ENCODE measurements at regions not wholly inside any gene's neighbourhood (a gene's known extent, or its start where the extent isn't known, plus 50 kb on each side); places are given as distances from the start of the nearest gene placed in this dataset.

DNA sequence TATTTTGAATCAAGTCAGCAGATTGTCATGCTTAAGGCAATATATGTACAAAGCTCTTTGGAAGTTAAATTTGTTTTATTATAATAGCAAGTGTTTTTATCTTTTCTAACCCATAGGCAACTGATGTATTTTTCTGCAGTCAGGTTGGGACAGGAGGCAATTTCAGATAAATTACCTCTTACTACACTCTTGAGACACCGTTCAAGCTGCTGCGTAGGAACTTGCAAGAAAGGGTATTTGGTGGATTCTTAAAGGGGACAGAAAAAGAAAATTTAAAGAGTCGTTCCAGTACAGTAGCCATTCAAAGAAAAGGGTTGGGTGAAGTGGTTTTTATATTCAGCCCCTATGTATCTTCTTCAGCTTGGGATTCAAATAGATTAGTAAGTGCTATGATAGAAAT is 112.4 kb upstream of the APC start:
- DNase-seq (ENCODE audit: low read depth in 3 of 3, low spot score in 1 of 3), result no peak

- DNase-seq (ENCODE audit: low read depth in 3 of 3, low spot score in 1 of 3), result no peak
Measured at GRCh38 chr5:112625689-112626438, 111.8 kb upstream of the APC start.

GRCh38 chr5:112626715-112627114 is 111.0 kb upstream of the APC start:
- no peak for DNase-seq (ENCODE audit: low read depth in 3 of 3, low spot score in 1 of 3)

GRCh38 chr5:112628214-112628980 is 109.3 kb upstream of the APC start:
- DNase-seq (ENCODE audit: low read depth in 3 of 3, low spot score in 1 of 3), result no peak

DNA sequence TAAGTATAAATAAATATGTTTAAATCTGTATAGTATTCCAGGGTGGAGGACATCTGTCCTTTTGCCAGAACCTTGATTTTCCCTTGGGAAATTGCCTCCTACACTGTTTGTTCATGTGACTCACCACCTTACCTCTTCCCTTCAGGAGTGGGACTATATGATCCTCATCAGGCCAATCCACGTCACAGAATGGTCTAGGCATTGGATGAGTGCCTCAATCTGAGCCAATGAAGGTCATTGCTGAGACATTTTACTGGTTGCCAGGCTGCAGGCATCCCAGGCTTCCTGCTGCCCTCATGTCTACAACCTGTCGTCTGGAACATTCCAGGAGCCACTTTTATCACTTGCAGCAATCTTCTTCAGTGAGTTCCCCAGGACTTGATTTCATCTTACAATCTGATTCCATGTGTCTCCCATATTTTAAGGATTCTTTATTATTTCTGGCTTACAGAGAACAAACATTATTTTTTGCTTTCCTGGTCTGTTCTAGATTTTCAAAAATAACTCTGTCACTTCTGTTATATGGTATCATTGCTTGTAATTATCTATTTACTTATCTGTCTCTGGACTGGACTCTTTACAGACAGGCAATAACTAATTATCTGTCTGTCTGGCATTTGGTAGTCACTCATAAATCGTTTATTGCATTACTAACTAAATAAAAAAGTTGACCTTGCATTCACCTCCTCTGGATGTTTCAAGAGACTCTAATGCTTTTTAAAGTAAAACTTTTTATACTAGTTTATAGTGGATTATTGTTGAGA is 107.3 kb upstream of the APC start:
- no peak for DNase-seq (ENCODE audit: low read depth in 3 of 3, low spot score in 1 of 3)

DNA sequence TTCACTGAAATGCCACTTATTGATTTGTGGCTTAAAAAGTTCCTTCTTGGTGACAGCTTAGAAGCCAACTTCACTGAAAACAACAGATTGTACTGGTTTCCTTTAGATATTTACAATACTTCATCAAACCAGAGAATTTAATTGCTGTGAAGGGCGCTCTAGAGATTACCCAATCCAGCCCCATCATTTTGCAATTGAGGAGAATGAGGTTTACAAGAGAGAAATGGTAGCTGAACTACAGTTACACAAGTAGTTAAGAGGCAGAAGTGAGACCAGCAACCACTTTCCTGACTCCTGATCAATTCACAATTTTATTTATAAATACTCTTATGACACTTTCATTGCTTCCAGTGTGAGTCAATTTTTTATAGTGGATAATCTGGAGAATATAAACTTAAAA is 103.5 kb upstream of the APC start:
- DNase-seq (ENCODE audit: low read depth in 3 of 3, low spot score in 1 of 3), result no peak

DNA sequence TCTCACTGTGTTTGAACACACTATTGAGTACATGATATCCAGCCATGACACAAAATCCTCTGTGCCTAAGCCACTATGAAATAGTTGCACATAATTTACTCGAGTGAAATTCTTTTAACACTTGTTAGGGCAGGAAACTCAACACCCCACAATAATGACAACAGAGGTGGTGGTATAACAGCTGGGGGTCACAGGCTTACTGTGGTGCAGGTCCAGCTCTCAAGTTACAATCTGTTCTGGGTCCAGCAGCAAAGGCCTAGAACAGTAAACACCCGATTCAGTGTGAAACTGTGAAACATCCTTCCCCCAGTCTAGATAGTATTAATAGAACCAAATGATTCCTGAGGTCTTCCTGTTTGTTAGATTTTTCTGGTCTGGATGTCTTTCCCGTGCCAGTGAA is 102.9 kb upstream of the APC start:
- no peak for DNase-seq (ENCODE audit: low read depth in 3 of 3, low spot score in 1 of 3)

DNA sequence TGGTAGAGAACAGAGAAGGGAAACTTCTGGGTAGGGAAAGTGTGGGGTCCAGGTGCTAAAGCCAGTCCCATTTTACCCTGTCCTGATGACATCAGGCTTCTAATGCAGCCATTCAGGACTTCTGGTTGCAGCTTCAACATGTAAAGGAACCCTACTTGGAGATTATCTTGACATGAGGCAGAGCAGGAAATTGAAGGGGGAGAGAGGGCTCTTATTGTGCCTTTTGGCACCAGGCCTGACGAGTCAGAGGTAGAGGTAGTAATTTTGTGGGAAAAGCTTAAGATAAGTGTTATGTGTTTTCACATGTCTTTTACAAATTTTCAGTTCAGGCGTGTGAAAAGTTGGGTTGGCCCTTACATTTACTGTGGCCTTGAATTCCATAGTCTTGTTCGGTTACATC is 102.4 kb upstream of the APC start:
- no peak for DNase-seq (ENCODE audit: low read depth in 3 of 3, low spot score in 1 of 3)

- DNase-seq (ENCODE audit: low read depth in 3 of 3, low spot score in 1 of 3), result no peak
Measured at GRCh38 chr5:112635771-112636731, 101.6 kb upstream of the APC start.

DNA sequence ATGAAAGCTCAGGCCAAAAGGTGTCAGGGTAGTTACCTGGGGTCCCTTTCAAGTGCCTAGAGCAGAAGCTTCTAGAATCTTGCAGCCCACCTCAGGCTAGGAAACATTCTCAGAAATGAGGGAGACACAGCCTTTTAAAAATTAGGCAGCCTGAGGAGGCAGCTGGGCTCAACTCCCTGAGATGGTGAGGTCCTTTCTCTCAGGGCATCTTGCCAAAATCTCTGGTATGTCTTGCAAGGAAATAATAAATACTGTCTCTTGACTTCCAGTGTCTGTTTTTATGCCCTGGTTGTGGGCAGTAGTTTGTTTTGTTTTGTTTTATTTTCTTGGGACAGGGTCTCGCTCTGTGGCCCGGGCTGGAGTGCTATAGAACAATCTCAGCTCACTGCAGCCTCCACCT is 100.9 kb upstream of the APC start:
- DNase-seq (ENCODE audit: low read depth in 3 of 3, low spot score in 1 of 3), result no peak

- no peak for DNase-seq (ENCODE audit: low read depth in 3 of 3, low spot score in 1 of 3)
Measured at GRCh38 chr5:112637343-112637742, 100.3 kb upstream of the APC start.

GRCh38 chr5:112640546-112640945 is 97.1 kb upstream of the APC start:
- DNase-seq (ENCODE audit: low read depth in 3 of 3, low spot score in 1 of 3), result no peak

DNA sequence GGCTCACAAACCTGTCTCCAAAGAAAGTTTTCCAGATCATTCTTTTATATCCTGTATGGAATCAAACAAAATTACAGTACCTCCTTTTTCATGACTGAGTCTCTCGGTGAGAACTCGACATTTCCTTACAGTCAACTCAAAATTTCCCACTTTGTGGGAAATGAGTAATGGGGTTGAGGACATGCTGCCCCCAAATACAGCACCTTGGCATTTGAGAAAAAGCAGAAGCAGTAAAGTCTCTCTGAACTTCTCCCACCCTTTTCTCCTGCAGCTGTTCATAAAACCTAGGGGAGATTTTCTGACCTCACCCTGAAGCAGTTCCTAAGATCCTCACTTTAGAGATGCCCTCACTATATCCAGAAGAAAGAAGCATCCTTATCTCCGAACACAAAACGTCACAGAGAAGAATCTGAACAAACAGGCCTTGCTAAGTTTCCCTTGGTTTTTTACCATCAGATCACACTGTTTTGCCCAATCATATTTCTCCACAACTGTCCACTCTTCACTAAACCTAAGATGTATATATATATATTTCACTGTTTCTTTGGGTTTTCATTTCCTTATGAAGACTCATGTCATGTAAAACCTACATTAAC is 96.1 kb upstream of the APC start:
- DNase-seq (ENCODE audit: low read depth in 3 of 3, low spot score in 1 of 3), result no peak

GRCh38 chr5:112642885-112643284 is 94.8 kb upstream of the APC start:
- DNase-seq (ENCODE audit: low read depth in 3 of 3, low spot score in 1 of 3), result no peak

GRCh38 chr5:112643339-112643971 is 94.2 kb upstream of the APC start:
- no peak for DNase-seq (ENCODE audit: low read depth in 3 of 3, low spot score in 1 of 3)

- DNase-seq (ENCODE audit: low read depth in 3 of 3, low spot score in 1 of 3), result no peak
Measured at GRCh38 chr5:112646139-112646936, 91.3 kb upstream of the APC start.

DNA sequence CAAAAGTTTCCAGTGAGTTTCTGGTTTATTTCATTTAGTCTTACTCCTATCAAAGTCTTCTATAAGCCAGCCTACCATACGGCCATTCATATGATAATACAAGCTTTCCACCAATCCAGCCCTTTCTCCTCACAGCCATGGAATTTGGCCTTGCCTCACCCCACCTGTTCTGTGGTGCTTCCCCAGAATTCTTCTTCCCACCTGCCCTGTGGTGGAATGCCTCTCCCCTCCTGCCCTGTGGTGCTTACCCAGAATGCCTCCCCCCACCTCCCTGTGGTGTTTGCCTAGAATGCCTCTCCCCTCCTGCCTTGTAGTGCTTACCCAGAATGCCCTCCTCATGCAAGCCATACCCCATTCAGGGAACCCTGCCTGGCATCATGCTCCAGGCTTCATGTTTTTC is 90.3 kb upstream of the APC start:
- DNase-seq (ENCODE audit: low read depth in 3 of 3, low spot score in 1 of 3), result no peak

DNA sequence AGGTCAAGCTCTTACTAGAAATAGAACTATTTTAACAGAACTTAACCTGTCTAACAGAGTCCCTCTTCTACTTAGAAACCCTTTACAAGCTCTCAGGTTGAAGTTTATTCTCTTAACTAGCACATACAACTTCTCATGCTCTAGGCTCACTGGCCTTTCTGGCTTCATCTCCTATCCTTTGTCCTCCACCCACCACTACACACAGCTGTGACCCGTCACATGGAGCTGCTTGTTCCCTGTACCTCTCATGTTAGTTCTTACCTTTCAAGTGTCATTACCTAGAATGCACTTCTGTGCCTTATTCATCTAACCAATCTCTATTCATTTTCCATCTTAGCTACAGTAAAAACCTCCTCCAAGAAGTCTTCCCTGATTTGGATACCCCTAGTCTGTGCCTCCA is 89.4 kb upstream of the APC start:
- DNase-seq (ENCODE audit: low read depth in 3 of 3, low spot score in 1 of 3), result no peak

- no peak for DNase-seq (ENCODE audit: low read depth in 3 of 3, low spot score in 1 of 3)
Measured at GRCh38 chr5:112649882-112650281, 87.8 kb upstream of the APC start.

All from stimulated activated CD4-positive, alpha-beta T cell treated with anti-CD3 and anti-CD28 coated beads, TNF-alpha, amount 100 ng/mL, for 1 hour (primary cell).